ENCODE measurements at regions not wholly inside any gene's neighbourhood (a gene's known extent, or its start where the extent isn't known, plus 50 kb on each side); places are given as distances from the start of the nearest gene placed in this dataset.

- Histone ChIP-seq H3K27me3 (ENCODE audit: insufficient read depth, low read length) (no peaks in the 10 kb centered on the region), H3K27ac (ENCODE audit: low read depth, low read length) (peak overlapping the region; percentile 92)
Observed at GRCh38 chr5:93151896-93152295, 429.1 kb downstream of the NR2F1-AS1 start.

GRCh38 chr5:93151121-93151520 is 429.9 kb downstream of the NR2F1-AS1 start:
- Histone ChIP-seq H3K79me2 (ENCODE audit: control insufficient read depth, insufficient read depth, low read length, unreplicated experiment) (peaks cover 4% of the 10 kb centered on the region), H3K27me3 (ENCODE audit: insufficient read depth, low read length) (no peaks in the 10 kb centered on the region), H3K4me3 (ENCODE audit: low read depth, low read length) (peak overlapping the region; percentile 64), H3K27ac (ENCODE audit: low read depth, low read length) (peak overlapping the region; percentile 92), H2AFZ (ENCODE audit: low read length, unreplicated experiment) (peak overlapping the region; percentile 64), H3K4me1 (ENCODE audit: control insufficient read depth, insufficient read depth, low read length, unreplicated experiment) (peaks cover 46% of the 10 kb centered on the region), H3K36me3 (ENCODE audit: insufficient read depth, low read length) (0 out of 2 replicates have a peak, but pooled peaks cover 4% of the 10 kb centered on the region)

More at GRCh38 chr5:93151896-93152295, 429.1 kb downstream of the NR2F1-AS1 start:
- peaks cover 42% of the 10 kb centered on the region for H3K4me1 ChIP-seq (ENCODE audit: control insufficient read depth, insufficient read depth, low read length, unreplicated experiment)
- H3K79me2 ChIP-seq (ENCODE audit: control insufficient read depth, insufficient read depth, low read length, unreplicated experiment), result peaks cover 4% of the 10 kb centered on the region
- H3K4me3 ChIP-seq (ENCODE audit: low read depth, low read length), result peak overlapping the region; percentile 64
- peak overlapping the region; percentile 35 for H2AFZ ChIP-seq (ENCODE audit: low read length, unreplicated experiment)
- H3K36me3 ChIP-seq (ENCODE audit: insufficient read depth, low read length), result 0 out of 2 replicates have a peak, but pooled peaks cover 4% of the 10 kb centered on the region

GRCh38 chr5:93150311-93151012 is 430.6 kb downstream of the NR2F1-AS1 start:
- Histone ChIP-seq H3K4me3 (ENCODE audit: low read depth, low read length) (peak overlapping the region; percentile 64), H2AFZ (ENCODE audit: low read length, unreplicated experiment) (peak overlapping the region; percentile 64)

GRCh38 chr5:93145767-93146166 is 435.3 kb downstream of the NR2F1-AS1 start:
- no peaks in the 10 kb centered on the region for H3K79me2 ChIP-seq (ENCODE audit: control insufficient read depth, insufficient read depth, low read length, unreplicated experiment)
- peak overlapping the region; percentile 99 for H2AFZ ChIP-seq (ENCODE audit: low read length, unreplicated experiment)
- no peak overlapping the region; the same call in 1 of the 2 replicates for H3K4me3 ChIP-seq (ENCODE audit: low read depth, low read length)
- H3K4me1 ChIP-seq (ENCODE audit: control insufficient read depth, insufficient read depth, low read length, unreplicated experiment), result peaks cover 36% of the 10 kb centered on the region
- peak overlapping the region; percentile 56 for H3K27ac ChIP-seq (ENCODE audit: low read depth, low read length)
- H3K36me3 ChIP-seq (ENCODE audit: insufficient read depth, low read length), result no peaks in the 10 kb centered on the region
- H3K27me3 ChIP-seq (ENCODE audit: insufficient read depth, low read length), result no peaks in the 10 kb centered on the region

More at GRCh38 chr5:93150311-93151012, 430.6 kb downstream of the NR2F1-AS1 start:
- Histone ChIP-seq H3K27me3 (ENCODE audit: insufficient read depth, low read length) (no peaks in the 10 kb centered on the region), H3K79me2 (ENCODE audit: control insufficient read depth, insufficient read depth, low read length, unreplicated experiment) (peaks cover 4% of the 10 kb centered on the region), H3K27ac (ENCODE audit: low read depth, low read length) (peak overlapping the region; percentile 92), H3K36me3 (ENCODE audit: insufficient read depth, low read length) (no peaks in the 10 kb centered on the region), H3K4me1 (ENCODE audit: control insufficient read depth, insufficient read depth, low read length, unreplicated experiment) (peaks cover 52% of the 10 kb centered on the region)

GRCh38 chr5:93145019-93145418 is 436.0 kb downstream of the NR2F1-AS1 start:
- peaks cover 28% of the 10 kb centered on the region for H3K4me1 ChIP-seq (ENCODE audit: control insufficient read depth, insufficient read depth, low read length, unreplicated experiment)
- peak overlapping the region; percentile 56; the same call in 1 of the 2 replicates for H3K27ac ChIP-seq (ENCODE audit: low read depth, low read length)
- H2AFZ ChIP-seq (ENCODE audit: low read length, unreplicated experiment), result no peak overlapping the region
- H3K4me3 ChIP-seq (ENCODE audit: low read depth, low read length), result no peak overlapping the region
- no peaks in the 10 kb centered on the region for H3K79me2 ChIP-seq (ENCODE audit: control insufficient read depth, insufficient read depth, low read length, unreplicated experiment)
- H3K36me3 ChIP-seq (ENCODE audit: insufficient read depth, low read length), result no peaks in the 10 kb centered on the region
- no peaks in the 10 kb centered on the region for H3K27me3 ChIP-seq (ENCODE audit: insufficient read depth, low read length)

- Histone ChIP-seq H3K36me3 (ENCODE audit: insufficient read depth, low read length) (no peaks in the 10 kb centered on the region), H3K27ac (ENCODE audit: low read depth, low read length) (peak overlapping the region; percentile 42), H2AFZ (ENCODE audit: low read length, unreplicated experiment) (peak overlapping the region; percentile 79), H3K4me1 (ENCODE audit: control insufficient read depth, insufficient read depth, low read length, unreplicated experiment) (peaks cover 26% of the 10 kb centered on the region), H3K27me3 (ENCODE audit: insufficient read depth, low read length) (no peaks in the 10 kb centered on the region), H3K79me2 (ENCODE audit: control insufficient read depth, insufficient read depth, low read length, unreplicated experiment) (no peaks in the 10 kb centered on the region), H3K4me3 (ENCODE audit: low read depth, low read length) (peak overlapping the region; percentile 72)
Observed at GRCh38 chr5:93141969-93142368, 439.1 kb downstream of the NR2F1-AS1 start.

- H3K4me1 ChIP-seq (ENCODE audit: control insufficient read depth, insufficient read depth, low read length, unreplicated experiment), result peaks cover 10% of the 10 kb centered on the region
- no peak overlapping the region for H3K4me3 ChIP-seq (ENCODE audit: low read depth, low read length)
- H3K36me3 ChIP-seq (ENCODE audit: insufficient read depth, low read length), result no peaks in the 10 kb centered on the region
- H3K27me3 ChIP-seq (ENCODE audit: insufficient read depth, low read length), result no peaks in the 10 kb centered on the region
- H2AFZ ChIP-seq (ENCODE audit: low read length, unreplicated experiment), result no peak overlapping the region
- H3K27ac ChIP-seq (ENCODE audit: low read depth, low read length), result no peak overlapping the region
- H3K79me2 ChIP-seq (ENCODE audit: control insufficient read depth, insufficient read depth, low read length, unreplicated experiment), result no peaks in the 10 kb centered on the region
Observed at GRCh38 chr5:93130624-93131490, 450.2 kb downstream of the NR2F1-AS1 start.

- H2AFZ ChIP-seq (ENCODE audit: low read length, unreplicated experiment), result no peak overlapping the region
- no peaks in the 10 kb centered on the region for H3K36me3 ChIP-seq (ENCODE audit: insufficient read depth, low read length)
- 0 out of 2 replicates have a peak overlapping the region, but pooled peaks have one; percentile 1 for H3K27ac ChIP-seq (ENCODE audit: low read depth, low read length)
- H3K27me3 ChIP-seq (ENCODE audit: insufficient read depth, low read length), result no peaks in the 10 kb centered on the region
- no peaks in the 10 kb centered on the region for H3K79me2 ChIP-seq (ENCODE audit: control insufficient read depth, insufficient read depth, low read length, unreplicated experiment)
- peaks cover 10% of the 10 kb centered on the region for H3K4me1 ChIP-seq (ENCODE audit: control insufficient read depth, insufficient read depth, low read length, unreplicated experiment)
- H3K4me3 ChIP-seq (ENCODE audit: low read depth, low read length), result no peak overlapping the region
Observed at GRCh38 chr5:93126634-93127033, 454.4 kb downstream of the NR2F1-AS1 start.

- Histone ChIP-seq H3K79me2 (ENCODE audit: control insufficient read depth, insufficient read depth, low read length, unreplicated experiment) (no peaks in the 10 kb centered on the region), H3K4me1 (ENCODE audit: control insufficient read depth, insufficient read depth, low read length, unreplicated experiment) (peaks cover 15% of the 10 kb centered on the region), H3K27me3 (ENCODE audit: insufficient read depth, low read length) (no peaks in the 10 kb centered on the region), H3K27ac (ENCODE audit: low read depth, low read length) (no peak overlapping the region), H2AFZ (ENCODE audit: low read length, unreplicated experiment) (no peak overlapping the region), H3K4me3 (ENCODE audit: low read depth, low read length) (no peak overlapping the region), H3K36me3 (ENCODE audit: insufficient read depth, low read length) (no peaks in the 10 kb centered on the region)
Observed at GRCh38 chr5:93123127-93123526, 457.9 kb downstream of the NR2F1-AS1 start.

- Histone ChIP-seq H3K27me3 (ENCODE audit: insufficient read depth, low read length) (no peaks in the 10 kb centered on the region), H3K79me2 (ENCODE audit: control insufficient read depth, insufficient read depth, low read length, unreplicated experiment) (no peaks in the 10 kb centered on the region), H3K4me1 (ENCODE audit: control insufficient read depth, insufficient read depth, low read length, unreplicated experiment) (peaks cover 22% of the 10 kb centered on the region), H3K27ac (ENCODE audit: low read depth, low read length) (no peak overlapping the region), H3K4me3 (ENCODE audit: low read depth, low read length) (no peak overlapping the region), H3K36me3 (ENCODE audit: insufficient read depth, low read length) (no peaks in the 10 kb centered on the region), H2AFZ (ENCODE audit: low read length, unreplicated experiment) (no peak overlapping the region)
Observed at GRCh38 chr5:93122446-93122845, 458.6 kb downstream of the NR2F1-AS1 start.
